Myocyte (in vitro differentiated cells): ENCODE measurements at regions not wholly inside any gene's neighbourhood (a gene's known extent, or its start where the extent isn't known, plus 50 kb on each side); places are given as distances from the start of the nearest gene placed in this dataset.
"Not testable (repeated sequence)": the region's sequence is repeated elsewhere in the genome, so short reads cannot be mapped to it uniquely, and the experiment has no call there.

Experiments used
- DNase-seq: peaks from one replicate; pipeline ENCODE4 v3.0.0-alpha.2; 2012; ENCODE audit warnings: low read depth

GRCh38 chr1:10867138-10867721 lies 70.8 kb upstream of the CASZ1 start:
- peak; percentile 53 for DNase-seq

- DNase-seq = no peak
Measured at GRCh38 chr1:10867914-10868598, 71.6 kb upstream of the CASZ1 start.

- no peak for DNase-seq
Measured at GRCh38 chr1:10868599-10868965, 72.1 kb upstream of the CASZ1 start.

- DNase-seq = no peak
Measured at GRCh38 chr1:10869933-10870332, 73.5 kb upstream of the CASZ1 start.

- DNase-seq = no peak
Measured at GRCh38 chr1:10870493-10871096, 74.1 kb upstream of the CASZ1 start.

GRCh38 chr1:10873189-10873588 lies 76.7 kb upstream of the CASZ1 start:
- DNase-seq = no peak

- no peak for DNase-seq
Measured at GRCh38 chr1:10874351-10874750, 77.9 kb upstream of the CASZ1 start.

GRCh38 chr1:10877894-10878293 lies 81.4 kb upstream of the CASZ1 start:
- no peak for DNase-seq

- no peak for DNase-seq
Measured at GRCh38 chr1:10878469-10878868, 82.0 kb upstream of the CASZ1 start.

GRCh38 chr1:10880063-10880462 lies 83.6 kb upstream of the CASZ1 start:
- no peak for DNase-seq

- no peak for DNase-seq
Measured at GRCh38 chr1:10881046-10881445, 84.6 kb upstream of the CASZ1 start.

GRCh38 chr1:10882069-10882468 lies 85.6 kb upstream of the CASZ1 start:
- DNase-seq = no peak

- DNase-seq = not testable (repeated sequence)
Measured at GRCh38 chr1:10887032-10887431, 90.6 kb upstream of the CASZ1 start.

- DNase-seq = no peak
Measured at GRCh38 chr1:10888291-10888690, 91.8 kb upstream of the CASZ1 start.

GRCh38 chr1:10888791-10889649 lies 92.6 kb upstream of the CASZ1 start:
- DNase-seq = no peak

GRCh38 chr1:10889650-10890353 lies 93.4 kb upstream of the CASZ1 start:
- DNase-seq = no peak

- no peak for DNase-seq
Measured at GRCh38 chr1:10890491-10891071, 94.1 kb upstream of the CASZ1 start.

- DNase-seq = no peak
Measured at GRCh38 chr1:10891091-10891490, 94.6 kb upstream of the CASZ1 start.

- no peak for DNase-seq
Measured at GRCh38 chr1:10892138-10893065, 96.0 kb upstream of the CASZ1 start.

- no peak for DNase-seq
Measured at GRCh38 chr1:10895621-10896020, 99.2 kb upstream of the CASZ1 start.
